ENCODE measurements at regions not wholly inside any gene's neighbourhood (a gene's known extent, or its start where the extent isn't known, plus 50 kb on each side); places are given as distances from the start of the nearest gene placed in this dataset.

DNA sequence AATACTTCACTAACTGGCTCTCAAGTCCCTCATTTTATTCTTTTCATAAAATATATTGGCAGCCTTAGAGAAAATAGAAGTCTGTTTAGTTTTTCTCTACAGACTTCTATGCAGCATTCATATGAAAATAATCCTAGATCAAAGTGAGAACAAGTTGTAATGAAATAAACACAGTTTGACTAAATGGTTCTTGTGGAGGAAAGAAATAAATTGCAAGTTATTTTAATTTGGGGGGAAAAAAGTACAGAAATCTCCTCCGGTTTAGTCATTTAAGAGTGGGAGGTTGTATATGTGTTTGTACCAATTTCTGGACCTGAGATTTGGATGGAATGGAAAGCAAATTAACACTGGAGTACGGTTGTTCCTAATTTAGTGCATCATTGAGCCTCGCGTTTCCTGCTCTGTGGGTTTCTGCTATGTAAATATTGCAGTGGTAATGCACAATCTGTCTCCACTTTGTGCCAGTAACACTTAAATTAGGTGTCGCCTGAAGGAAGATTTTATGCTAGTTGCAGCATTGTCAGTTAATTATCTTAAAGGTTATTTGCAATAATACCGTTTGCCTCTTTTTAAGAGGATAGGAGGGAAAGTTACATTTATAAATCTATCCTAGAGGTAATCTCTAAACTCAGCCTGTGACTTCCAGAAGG is 100.2 kb downstream of the ZIC5 start:
- H3K36me3 ChIP-seq, result no peaks in the 10 kb centered on the region
- TF ChIP-seq, protein P1, sequence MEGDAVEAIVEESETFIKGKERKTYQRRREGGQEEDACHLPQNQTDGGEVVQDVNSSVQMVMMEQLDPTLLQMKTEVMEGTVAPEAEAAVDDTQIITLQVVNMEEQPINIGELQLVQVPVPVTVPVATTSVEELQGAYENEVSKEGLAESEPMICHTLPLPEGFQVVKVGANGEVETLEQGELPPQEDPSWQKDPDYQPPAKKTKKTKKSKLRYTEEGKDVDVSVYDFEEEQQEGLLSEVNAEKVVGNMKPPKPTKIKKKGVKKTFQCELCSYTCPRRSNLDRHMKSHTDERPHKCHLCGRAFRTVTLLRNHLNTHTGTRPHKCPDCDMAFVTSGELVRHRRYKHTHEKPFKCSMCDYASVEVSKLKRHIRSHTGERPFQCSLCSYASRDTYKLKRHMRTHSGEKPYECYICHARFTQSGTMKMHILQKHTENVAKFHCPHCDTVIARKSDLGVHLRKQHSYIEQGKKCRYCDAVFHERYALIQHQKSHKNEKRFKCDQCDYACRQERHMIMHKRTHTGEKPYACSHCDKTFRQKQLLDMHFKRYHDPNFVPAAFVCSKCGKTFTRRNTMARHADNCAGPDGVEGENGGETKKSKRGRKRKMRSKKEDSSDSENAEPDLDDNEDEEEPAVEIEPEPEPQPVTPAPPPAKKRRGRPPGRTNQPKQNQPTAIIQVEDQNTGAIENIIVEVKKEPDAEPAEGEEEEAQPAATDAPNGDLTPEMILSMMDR (IDR thresholded peaks at IDR 0.05), result no peak
- H3K27me3 ChIP-seq, result peaks cover 27% of the 10 kb centered on the region
- no peak overlapping the region for H3K4me3 ChIP-seq (ENCODE audit: low read depth in 1 of 2, low read length in 1 of 2)
- H3K9me3 ChIP-seq, result no peaks in the 10 kb centered on the region
- H3K4me1 ChIP-seq (ENCODE audit: control insufficient read depth in 1 of 2, insufficient read depth in 1 of 2, low read depth in 1 of 2, low read length in 1 of 2), result no peaks in the 10 kb centered on the region
- H3K27ac ChIP-seq, result no peak overlapping the region

DNA sequence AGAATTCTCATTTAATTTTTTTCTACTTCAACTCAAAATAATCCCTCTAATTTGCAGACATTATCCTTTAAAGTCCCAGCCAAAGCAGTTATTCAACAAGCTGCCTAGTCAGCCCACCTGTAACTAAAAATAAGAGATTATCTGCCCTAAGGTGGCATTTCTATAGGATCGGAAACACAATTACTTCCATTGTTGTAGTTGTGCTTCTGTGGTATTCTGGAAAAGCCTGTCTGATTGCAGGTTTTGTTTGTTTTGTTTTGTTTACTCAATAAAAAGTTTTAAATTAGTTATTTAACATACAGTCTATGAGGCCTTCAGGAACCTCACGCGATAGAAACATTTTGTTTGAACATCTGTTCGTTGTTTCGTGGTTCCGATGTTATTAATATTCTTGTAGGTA is 101.0 kb downstream of the ZIC5 start:
- Histone ChIP-seq H3K9me3 (no peaks in the 10 kb centered on the region), H3K4me1 (ENCODE audit: control insufficient read depth in 1 of 2, insufficient read depth in 1 of 2, low read depth in 1 of 2, low read length in 1 of 2) (no peaks in the 10 kb centered on the region), H3K4me3 (ENCODE audit: low read depth in 1 of 2, low read length in 1 of 2) (no peak overlapping the region), H3K27ac (no peak overlapping the region), H3K36me3 (no peaks in the 10 kb centered on the region), H3K27me3 (peaks cover 27% of the 10 kb centered on the region)
- TF ChIP-seq, protein P1 (IDR thresholded peaks at IDR 0.05), result no peak

DNA sequence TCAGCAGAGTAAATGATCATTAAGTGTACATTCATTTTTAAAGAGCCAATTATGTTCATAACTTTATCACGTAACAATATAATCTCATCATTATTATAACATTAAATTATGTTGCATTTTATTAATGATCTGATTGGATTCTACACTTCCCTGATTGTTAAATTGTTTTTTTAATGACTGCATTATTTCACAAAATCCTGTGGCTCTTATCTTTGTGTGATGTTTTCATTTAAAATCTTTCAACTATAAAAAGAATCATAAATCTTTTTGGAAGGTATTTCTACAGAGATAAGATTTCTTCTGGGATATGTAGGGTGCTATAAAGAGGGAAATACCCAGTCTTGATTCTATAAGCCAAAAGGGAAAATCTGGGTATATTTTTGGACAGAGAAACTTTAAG is 101.7 kb downstream of the ZIC5 start:
- Histone ChIP-seq H3K4me1 (ENCODE audit: control insufficient read depth in 1 of 2, insufficient read depth in 1 of 2, low read depth in 1 of 2, low read length in 1 of 2) (no peaks in the 10 kb centered on the region), H3K27me3 (peaks cover 24% of the 10 kb centered on the region), H3K9me3 (no peaks in the 10 kb centered on the region), H3K27ac (no peak overlapping the region), H3K4me3 (ENCODE audit: low read depth in 1 of 2, low read length in 1 of 2) (no peak overlapping the region), H3K36me3 (no peaks in the 10 kb centered on the region)
- TF ChIP-seq, protein P1 (IDR thresholded peaks at IDR 0.05), result no peak

DNA sequence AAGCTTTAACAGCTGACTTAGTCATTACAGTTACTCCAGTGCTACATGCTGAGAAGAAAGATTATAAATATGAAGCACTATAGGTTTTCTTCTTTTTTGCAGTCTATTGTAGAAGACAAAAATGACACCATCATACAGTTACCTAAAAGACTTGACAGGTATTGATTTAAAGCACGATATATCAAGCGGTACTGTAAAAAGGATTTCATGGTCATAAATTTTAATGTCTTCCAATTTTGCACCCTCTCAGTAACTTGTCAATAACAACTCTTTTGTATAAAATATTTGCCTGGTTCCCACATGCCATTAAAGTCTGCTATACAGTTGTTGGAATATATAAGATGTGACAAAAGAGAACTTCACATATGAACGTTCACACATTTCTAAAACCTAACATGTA is 102.8 kb downstream of the ZIC5 start:
- Histone ChIP-seq H3K9me3 (no peaks in the 10 kb centered on the region), H3K4me3 (ENCODE audit: low read depth in 1 of 2, low read length in 1 of 2) (no peak overlapping the region), H3K27me3 (peaks cover 18% of the 10 kb centered on the region), H3K4me1 (ENCODE audit: control insufficient read depth in 1 of 2, insufficient read depth in 1 of 2, low read depth in 1 of 2, low read length in 1 of 2) (no peaks in the 10 kb centered on the region), H3K27ac (no peak overlapping the region), H3K36me3 (no peaks in the 10 kb centered on the region)
- TF ChIP-seq, protein P1 (IDR thresholded peaks at IDR 0.05), result no peak

DNA sequence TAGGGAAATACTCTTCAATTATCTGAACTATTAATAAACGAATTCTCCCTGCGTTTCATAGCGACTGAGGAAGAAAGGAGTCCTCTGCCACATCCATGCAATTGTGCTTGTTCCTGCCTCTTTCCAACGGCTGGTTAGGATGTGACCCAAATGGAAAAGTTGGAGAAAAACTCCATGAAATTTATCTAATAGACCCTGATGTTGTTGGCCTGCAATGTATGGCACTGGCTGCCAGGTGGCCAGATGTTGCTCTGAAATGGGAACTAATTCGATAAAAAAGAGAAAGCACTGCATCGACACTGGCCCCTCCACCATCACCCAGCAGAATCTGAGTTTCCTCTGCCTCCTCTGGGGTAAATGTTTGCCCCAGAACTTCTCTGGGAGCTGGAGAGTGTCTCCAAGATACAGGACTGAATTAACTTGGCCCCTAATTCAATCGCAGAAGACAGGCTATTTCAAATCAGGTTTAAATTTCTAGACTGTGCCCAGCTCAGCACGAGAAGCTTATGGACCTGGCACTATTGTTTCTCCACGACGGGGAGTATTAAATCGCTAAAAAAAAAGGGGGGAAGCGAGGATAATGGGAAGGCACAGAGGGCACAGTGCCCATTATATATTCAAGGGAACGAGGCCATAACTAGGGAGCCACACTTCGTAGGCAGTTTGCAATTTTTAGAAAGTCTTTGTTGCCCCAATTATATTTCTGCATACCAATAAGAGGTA is 103.9 kb downstream of the ZIC5 start:
- H3K9me3 ChIP-seq, result no peaks in the 10 kb centered on the region
- peaks cover 9% of the 10 kb centered on the region for H3K27me3 ChIP-seq
- H3K4me3 ChIP-seq (ENCODE audit: low read depth in 1 of 2, low read length in 1 of 2), result no peak overlapping the region
- no peaks in the 10 kb centered on the region for H3K4me1 ChIP-seq (ENCODE audit: control insufficient read depth in 1 of 2, insufficient read depth in 1 of 2, low read depth in 1 of 2, low read length in 1 of 2)
- TF ChIP-seq, protein P1 (IDR thresholded peaks at IDR 0.05), result no peak
- no peaks in the 10 kb centered on the region for H3K36me3 ChIP-seq
- H3K27ac ChIP-seq, result no peak overlapping the region

Measured in neutrophil (primary cell).